GM23248 (cell line): ENCODE measurements at regions not wholly inside any gene's neighbourhood (a gene's known extent, or its start where the extent isn't known, plus 50 kb on each side); places are given as distances from the start of the nearest gene placed in this dataset.

ENCODE experiments used
- EZH2 ChIP-seq: fragments of 200-600 bp; sonication (generic); IDR thresholded peaks from 2 replicates; pipeline ENCODE4 v1.6.1; 2018; ENCODE audit warnings: antibody characterized with exemption, mild to moderate bottlenecking; ENCODE audit not compliant: insufficient read depth, poor library complexity, severe bottlenecking
- EZH2phosphoT487 ChIP-seq: fragments of 200-600 bp; sonication (generic); IDR thresholded peaks from 2 replicates; pipeline ENCODE4 v1.6.1; 2018; ENCODE audit warnings: antibody characterized with exemption, moderate library complexity, mild to moderate bottlenecking, low read depth; ENCODE audit not compliant: insufficient read depth

- no peak for TF ChIP-seq EZH2phosphoT487
- TF ChIP-seq EZH2 = no peak
Measured at GRCh38 chr12:65585648-65586602, 238.4 kb upstream of the HMGA2 start.
